K562 (cell line): ENCODE measurements at regions not wholly inside any gene's neighbourhood (a gene's known extent, or its start where the extent isn't known, plus 50 kb on each side); places are given as distances from the start of the nearest gene placed in this dataset.

ENCODE experiments used
- ATAC-seq: fragments of 200-7000 bp; cut with Tn5 transposase; 3 replicates; pipeline ENCODE4 v1.9.1; 2020; ENCODE audit warnings: moderate library complexity
- BruUV-seq: library from RNA; stranded (reverse); fragments of 400-500 nt; replicated peaks from 2 replicates; lab custom pipeline; 2021; lab: Mats Ljungman, UMichigan
- CTCF ChIA-PET: fragments of 300-600 bp; formaldehyde crosslinking; extraction: SDS; loops from one replicate; lab custom pipeline; 2021; ENCODE audit warnings: low intra/inter-chr PET ratio; lab: Yijun Ruan, JAX
- POLR2A ChIA-PET: fragments of 300-600, 350-650 bp; sonication (Branson Sonifier 250); formaldehyde crosslinking; extraction: SDS; loops from one replicate; lab custom pipeline; 2021; ENCODE audit warnings: antibody characterized with exemption, inconsistent platforms; lab: Yijun Ruan, JAX
- DNase-seq, 4 experiments: peaks; one replicate each; pipeline versions ENCODE4 v3.0.0 to v3.0.0-alpha.2; 2011 to 2018; ENCODE audit warnings: low spot score in 3 of 4, mixed read lengths in 3 of 4; ENCODE audit errors: extremely low read depth in 1 of 4
- FAIRE-seq: peaks from 2 replicates; lab custom pipeline; 2011; peaks lifted over from hg19 to GRCh38; lab: Jason Lieb, UNC
- H2AFZ ChIP-seq: 2 replicates; pipeline ENCODE4 v1.6.0; 2011; ENCODE audit warnings: low read depth, low read length, control low read depth, inconsistent platforms
- H3K27ac ChIP-seq: fragments of 200-600 bp; 3 replicates; pipeline ENCODE4 v1.8.0; 2011; ENCODE audit warnings: low read depth, mild to moderate bottlenecking, control low read depth, inconsistent platforms, low read length, moderate library complexity, mixed read lengths; ENCODE audit errors: extremely low read depth
- H3K27me3 ChIP-seq, 2 experiments: fragments of 300-600 bp in 1 of 2; 2 replicates in 1 of 2; 3 replicates in 1 of 2; pipeline versions ENCODE4 v1.6.0 to v1.8.0; 2011; ENCODE audit warnings: inconsistent platforms in 2 of 2, low read length in 2 of 2, mild to moderate bottlenecking in 1 of 2, mixed read lengths in 1 of 2, moderate library complexity in 1 of 2; ENCODE audit not compliant: control insufficient read depth in 2 of 2, insufficient read depth in 2 of 2
- H3K36me3 ChIP-seq: fragments of 300-600 bp; 3 replicates; pipeline ENCODE4 v1.8.0; 2011; ENCODE audit warnings: mild to moderate bottlenecking, low read length, inconsistent platforms; ENCODE audit not compliant: control insufficient read depth, insufficient read depth
- H3K4me1 ChIP-seq, 2 experiments: fragments of 200-600 bp in 1 of 2; replicated peaks in 1 of 2; 2 replicates in 1 of 2; 3 replicates in 1 of 2; pipeline versions ENCODE4 v1.5.1 to v1.8.0; 2011; ENCODE audit warnings: inconsistent platforms in 2 of 2, low read length in 2 of 2, mild to moderate bottlenecking in 1 of 2, mixed read lengths in 1 of 2, moderate library complexity in 1 of 2; ENCODE audit not compliant: control insufficient read depth in 2 of 2, insufficient read depth in 2 of 2
- H3K4me2 ChIP-seq: 2 replicates; pipeline ENCODE4 v1.6.1; 2011; ENCODE audit warnings: low read length, control low read depth, inconsistent platforms, mixed read lengths; ENCODE audit not compliant: insufficient read depth
- H3K4me3 ChIP-seq: fragments of 200-600 bp; sonication (generic), shearing (Covaris generic); 2 replicates; pipeline ENCODE4 v1.5.1; 2016; ENCODE audit warnings: control low read depth, inconsistent platforms
- H3K79me2 ChIP-seq: fragments of 200-600 bp; 3 replicates; pipeline ENCODE4 v1.8.0; 2011; ENCODE audit warnings: low read length, inconsistent platforms; ENCODE audit not compliant: control insufficient read depth, insufficient read depth
- H3K9ac ChIP-seq, 2 experiments: 2 replicates each; pipeline versions ENCODE4 v1.6.0 to v1.6.1; 2011; ENCODE audit warnings: low read depth in 2 of 2, low read length in 2 of 2, control low read depth in 1 of 2, inconsistent platforms in 1 of 2, mild to moderate bottlenecking in 1 of 2, mixed read lengths in 1 of 2; ENCODE audit not compliant: insufficient read depth in 1 of 2
- H3K9me1 ChIP-seq: one replicate; pipeline ENCODE4 v1.6.0; 2011; ENCODE audit warnings: inconsistent platforms, mild to moderate bottlenecking, low read length, moderate library complexity; ENCODE audit not compliant: control insufficient read depth, insufficient read depth
- H3K9me3 ChIP-seq: replicated peaks from 2 replicates; pipeline ENCODE4 v1.5.1; 2011; ENCODE audit warnings: low read depth, low read length, inconsistent platforms; ENCODE audit not compliant: control insufficient read depth, insufficient read depth
- H4K20me1 ChIP-seq: replicated peaks from 2 replicates; pipeline ENCODE4 v1.6.1; 2011; ENCODE audit warnings: low read length, inconsistent platforms, mixed read lengths; ENCODE audit not compliant: control insufficient read depth, insufficient read depth
- BCOR ChIP-seq: fragments of 450-650 bp; IDR thresholded peaks from 2 replicates; pipeline ENCODE4 v1.6.1; 2016
- COPS2 ChIP-seq: fragments of 450-650 bp; conservative IDR thresholded peaks from 2 replicates; pipeline ENCODE4 v1.6.1; 2016; ENCODE audit warnings: mild to moderate bottlenecking, moderate library complexity
- ETV1 ChIP-seq: fragments of 450-650 bp; conservative IDR thresholded peaks from 2 replicates; pipeline ENCODE4 v1.6.1; 2016; ENCODE audit warnings: missing genetic modification characterization, control low read depth, low read depth, missing compliant biosample characterization
- FOXK2 ChIP-seq, 2 experiments: fragments of 450-650 bp; IDR thresholded peaks in 1 of 2; conservative IDR thresholded peaks in 1 of 2; 2 replicates each; pipeline ENCODE4 v1.6.1; 2016; ENCODE audit warnings: low read depth in 2 of 2, mild to moderate bottlenecking in 1 of 2
- KLF13 ChIP-seq: fragments of 450-650 bp; IDR thresholded peaks from 2 replicates; pipeline ENCODE4 v1.6.1; 2016; ENCODE audit warnings: missing genetic modification characterization, low read depth, mild to moderate bottlenecking, missing compliant biosample characterization, moderate library complexity, borderline replicate concordance
- MAFF ChIP-seq: IDR thresholded peaks from 2 replicates; pipeline ENCODE4 v1.6.1; 2012; ENCODE audit warnings: low read length, improper control_type of control experiment
- MAFK ChIP-seq: IDR thresholded peaks from 2 replicates; pipeline ENCODE4 v1.6.1; 2011; ENCODE audit warnings: low read length, improper control_type of control experiment
- SLC30A9 ChIP-seq: fragments of 250-450 bp; sonication (Bioruptor Pico); IDR thresholded peaks from 2 replicates; pipeline ENCODE4 v1.8.0; 2022; ENCODE audit warnings: mild to moderate bottlenecking, moderate library complexity
- SMARCB1 ChIP-seq: IDR thresholded peaks from 2 replicates; pipeline ENCODE4 v1.6.1; 2011; ENCODE audit warnings: improper control_type of control experiment, low read depth; ENCODE audit not compliant: insufficient read length
- STAG1 ChIP-seq: sonication (generic); formaldehyde crosslinking; IDR thresholded peaks from 2 replicates; pipeline ENCODE4 v1.5.0; 2020; ENCODE audit warnings: missing genetic modification reagents, borderline replicate concordance
- TAF9B ChIP-seq: fragments of 450-650 bp; IDR thresholded peaks from 2 replicates; pipeline ENCODE4 v1.6.1; 2018; ENCODE audit warnings: mild to moderate bottlenecking; ENCODE audit not compliant: partially characterized antibody
- TCF7L2 ChIP-seq: fragments of 150-350 bp; IDR thresholded peaks from 2 replicates; pipeline ENCODE4 v1.6.1; 2016; ENCODE audit warnings: low read depth, mild to moderate bottlenecking, low read length, moderate library complexity
- ZNF507 ChIP-seq: conservative IDR thresholded peaks from 2 replicates; pipeline ENCODE4 v1.6.1; 2017; ENCODE audit warnings: missing genetic modification characterization, missing compliant biosample characterization
- ZNF589 ChIP-seq: fragments of 200-800 bp; sonication (Bioruptor generic); IDR thresholded peaks from 2 replicates; pipeline ENCODE4 v1.6.1; 2016; ENCODE audit warnings: low read depth, missing genetic modification characterization, missing compliant biosample characterization
- WGBS: fragments of 100-300 bp; shearing (Covaris generic); methylation state at CpG from one replicate; pipeline ENCODE4 v1.1.6; 2016; ENCODE audit warnings: low coverage, mixed read lengths; ENCODE audit not compliant: insufficient coverage; ENCODE audit errors: missing lambda C conversion rate; 5-methylcytosine and 5-hydroxymethylcytosine counted together
- in situ Hi-C: fragments of 300-500 bp; cut with MboI; formaldehyde crosslinking; loops from 4 replicates; pipeline ENCODE4 v1.15.0; 2018; ENCODE audit warnings: inconsistent platforms, mixed read lengths
- intact Hi-C: fragments of 100-400 bp; cut with micrococcal nuclease; formaldehyde crosslinking; loops from 2 replicates; pipeline ENCODE4 v1.14.2; 2022
- TF ChIP-seq, protein P1 (sequence below): fragments of 250-450 bp; sonication (Bioruptor Pico); IDR thresholded peaks from 2 replicates; pipeline ENCODE4 v1.4.0; 2020; ENCODE audit warnings: mild to moderate bottlenecking
- TF ChIP-seq, protein P2 (sequence below): fragments of 250-450 bp; sonication (Bioruptor Pico); IDR thresholded peaks from 2 replicates; pipeline ENCODE4 v1.5.0; 2020; ENCODE audit warnings: mild to moderate bottlenecking

DNA sequence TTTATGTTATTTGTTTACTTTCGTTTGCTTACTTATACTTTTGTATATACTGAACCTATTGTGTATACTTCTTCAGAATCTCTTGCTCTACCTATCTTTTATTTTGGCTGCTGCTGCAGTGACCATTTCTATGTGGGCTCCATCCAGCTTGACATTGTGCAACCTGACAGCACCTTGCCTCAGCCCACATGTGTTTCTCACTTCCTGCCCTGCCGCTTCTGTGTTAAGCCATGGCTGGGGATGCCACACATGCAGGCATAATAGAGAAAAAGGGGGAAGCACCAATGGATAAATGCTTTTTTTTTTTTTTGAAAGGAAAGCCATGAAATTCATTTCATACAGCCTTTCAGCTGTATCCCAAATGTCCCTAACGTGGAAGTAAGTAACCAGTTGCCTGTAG lies 147.6 kb downstream of the RBM26 start:
- Histone ChIP-seq H2AFZ (no peak overlapping the region), H3K4me1 (no peaks in the 10 kb centered on the region), H3K9me3 (no peaks in the 10 kb centered on the region), H3K9me1 (no peaks in the 10 kb centered on the region), H3K27ac (no peak overlapping the region), H3K27me3 (no peaks in the 10 kb centered on the region), H3K4me3 (no peak overlapping the region), H4K20me1 (no peaks in the 10 kb centered on the region), H3K36me3 (no peaks in the 10 kb centered on the region), H3K4me2 (no peak overlapping the region), H3K9ac (no peak overlapping the region), H3K79me2 (no peaks in the 10 kb centered on the region)
- DNase-seq = no peak
- ChIA-PET POLR2A (no interaction called here), CTCF (no interaction called here)
- intact Hi-C loops (no loop called here), in situ Hi-C loops (no loop called here)
- no peak for FAIRE-seq
- no peak for ATAC-seq
- BruUV-seq = no TSS peak
- WGBS = 0% methylated on average over 3 of the region's 3 CpGs
- TF ChIP-seq KLF13 (tag) (no peak), TAF9B (no peak), SLC30A9 (no peak), BCOR (no peak), ZNF589 (CRISPR knock-in tag) (no peak), FOXK2 (conservative IDR thresholded peaks at IDR 0.05 in 1 of 2, IDR thresholded peaks at IDR 0.05 in 1 of 2; ENCODE audit: low read depth in 2 of 2) (no peak), SMARCB1 (no peak), ZNF507 (tag) (no peak), MAFF (no peak), STAG1 (CRISPR knock-in tag) (no peak), COPS2 (no peak), TCF7L2 (no peak), MAFK (no peak), ETV1 (tag) (no peak)
- TF ChIP-seq, protein P1, sequence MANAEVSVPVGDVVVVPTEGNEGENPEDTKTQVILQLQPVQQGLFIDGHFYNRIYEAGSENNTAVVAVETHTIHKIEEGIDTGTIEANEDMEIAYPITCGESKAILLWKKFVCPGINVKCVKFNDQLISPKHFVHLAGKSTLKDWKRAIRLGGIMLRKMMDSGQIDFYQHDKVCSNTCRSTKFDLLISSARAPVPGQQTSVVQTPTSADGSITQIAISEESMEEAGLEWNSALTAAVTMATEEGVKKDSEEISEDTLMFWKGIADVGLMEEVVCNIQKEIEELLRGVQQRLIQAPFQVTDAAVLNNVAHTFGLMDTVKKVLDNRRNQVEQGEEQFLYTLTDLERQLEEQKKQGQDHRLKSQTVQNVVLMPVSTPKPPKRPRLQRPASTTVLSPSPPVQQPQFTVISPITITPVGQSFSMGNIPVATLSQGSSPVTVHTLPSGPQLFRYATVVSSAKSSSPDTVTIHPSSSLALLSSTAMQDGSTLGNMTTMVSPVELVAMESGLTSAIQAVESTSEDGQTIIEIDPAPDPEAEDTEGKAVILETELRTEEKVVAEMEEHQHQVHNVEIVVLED (CRISPR knock-in tag) = no peak
- TF ChIP-seq, protein P2, sequence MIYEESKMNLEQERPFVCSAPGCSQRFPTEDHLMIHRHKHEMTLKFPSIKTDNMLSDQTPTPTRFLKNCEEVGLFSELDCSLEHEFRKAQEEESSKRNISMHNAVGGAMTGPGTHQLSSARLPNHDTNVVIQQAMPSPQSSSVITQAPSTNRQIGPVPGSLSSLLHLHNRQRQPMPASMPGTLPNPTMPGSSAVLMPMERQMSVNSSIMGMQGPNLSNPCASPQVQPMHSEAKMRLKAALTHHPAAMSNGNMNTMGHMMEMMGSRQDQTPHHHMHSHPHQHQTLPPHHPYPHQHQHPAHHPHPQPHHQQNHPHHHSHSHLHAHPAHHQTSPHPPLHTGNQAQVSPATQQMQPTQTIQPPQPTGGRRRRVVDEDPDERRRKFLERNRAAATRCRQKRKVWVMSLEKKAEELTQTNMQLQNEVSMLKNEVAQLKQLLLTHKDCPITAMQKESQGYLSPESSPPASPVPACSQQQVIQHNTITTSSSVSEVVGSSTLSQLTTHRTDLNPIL (CRISPR knock-in tag) = no peak
